K562 (cell line): ENCODE measurements at regions not wholly inside any gene's neighbourhood (a gene's known extent, or its start where the extent isn't known, plus 50 kb on each side); places are given as distances from the start of the nearest gene placed in this dataset.

ENCODE experiments used
- ATAC-seq: fragments of 200-7000 bp; cut with Tn5 transposase; 3 replicates; pipeline ENCODE4 v1.9.1; 2020; ENCODE audit warnings: moderate library complexity
- BruUV-seq: library from RNA; stranded (reverse); fragments of 400-500 nt; replicated peaks from 2 replicates; lab custom pipeline; 2021; lab: Mats Ljungman, UMichigan
- CTCF ChIA-PET: fragments of 300-600 bp; formaldehyde crosslinking; extraction: SDS; loops from one replicate; lab custom pipeline; 2021; ENCODE audit warnings: low intra/inter-chr PET ratio; lab: Yijun Ruan, JAX
- POLR2A ChIA-PET: fragments of 300-600, 350-650 bp; sonication (Branson Sonifier 250); formaldehyde crosslinking; extraction: SDS; loops from one replicate; lab custom pipeline; 2021; ENCODE audit warnings: antibody characterized with exemption, inconsistent platforms; lab: Yijun Ruan, JAX
- DNase-seq, 4 experiments: peaks; one replicate each; pipeline versions ENCODE4 v3.0.0 to v3.0.0-alpha.2; 2011 to 2018; ENCODE audit warnings: low spot score in 3 of 4, mixed read lengths in 3 of 4; ENCODE audit errors: extremely low read depth in 1 of 4
- FAIRE-seq: peaks from 2 replicates; lab custom pipeline; 2011; peaks lifted over from hg19 to GRCh38; lab: Jason Lieb, UNC
- H2AFZ ChIP-seq: 2 replicates; pipeline ENCODE4 v1.6.0; 2011; ENCODE audit warnings: low read depth, low read length, control low read depth, inconsistent platforms
- H3K27ac ChIP-seq: fragments of 200-600 bp; 3 replicates; pipeline ENCODE4 v1.8.0; 2011; ENCODE audit warnings: low read depth, mild to moderate bottlenecking, control low read depth, inconsistent platforms, low read length, moderate library complexity, mixed read lengths; ENCODE audit errors: extremely low read depth
- H3K27me3 ChIP-seq, 2 experiments: fragments of 300-600 bp in 1 of 2; 2 replicates in 1 of 2; 3 replicates in 1 of 2; pipeline versions ENCODE4 v1.6.0 to v1.8.0; 2011; ENCODE audit warnings: inconsistent platforms in 2 of 2, low read length in 2 of 2, mild to moderate bottlenecking in 1 of 2, mixed read lengths in 1 of 2, moderate library complexity in 1 of 2; ENCODE audit not compliant: control insufficient read depth in 2 of 2, insufficient read depth in 2 of 2
- H3K36me3 ChIP-seq: fragments of 300-600 bp; 3 replicates; pipeline ENCODE4 v1.8.0; 2011; ENCODE audit warnings: mild to moderate bottlenecking, low read length, inconsistent platforms; ENCODE audit not compliant: control insufficient read depth, insufficient read depth
- H3K4me1 ChIP-seq, 2 experiments: fragments of 200-600 bp in 1 of 2; replicated peaks in 1 of 2; 2 replicates in 1 of 2; 3 replicates in 1 of 2; pipeline versions ENCODE4 v1.5.1 to v1.8.0; 2011; ENCODE audit warnings: inconsistent platforms in 2 of 2, low read length in 2 of 2, mild to moderate bottlenecking in 1 of 2, mixed read lengths in 1 of 2, moderate library complexity in 1 of 2; ENCODE audit not compliant: control insufficient read depth in 2 of 2, insufficient read depth in 2 of 2
- H3K4me2 ChIP-seq: 2 replicates; pipeline ENCODE4 v1.6.1; 2011; ENCODE audit warnings: low read length, control low read depth, inconsistent platforms, mixed read lengths; ENCODE audit not compliant: insufficient read depth
- H3K4me3 ChIP-seq: fragments of 200-600 bp; sonication (generic), shearing (Covaris generic); 2 replicates; pipeline ENCODE4 v1.5.1; 2016; ENCODE audit warnings: control low read depth, inconsistent platforms
- H3K79me2 ChIP-seq: fragments of 200-600 bp; 3 replicates; pipeline ENCODE4 v1.8.0; 2011; ENCODE audit warnings: low read length, inconsistent platforms; ENCODE audit not compliant: control insufficient read depth, insufficient read depth
- H3K9ac ChIP-seq, 2 experiments: 2 replicates each; pipeline versions ENCODE4 v1.6.0 to v1.6.1; 2011; ENCODE audit warnings: low read depth in 2 of 2, low read length in 2 of 2, control low read depth in 1 of 2, inconsistent platforms in 1 of 2, mild to moderate bottlenecking in 1 of 2, mixed read lengths in 1 of 2; ENCODE audit not compliant: insufficient read depth in 1 of 2
- H3K9me1 ChIP-seq: one replicate; pipeline ENCODE4 v1.6.0; 2011; ENCODE audit warnings: inconsistent platforms, mild to moderate bottlenecking, low read length, moderate library complexity; ENCODE audit not compliant: control insufficient read depth, insufficient read depth
- H3K9me3 ChIP-seq: replicated peaks from 2 replicates; pipeline ENCODE4 v1.5.1; 2011; ENCODE audit warnings: low read depth, low read length, inconsistent platforms; ENCODE audit not compliant: control insufficient read depth, insufficient read depth
- H4K20me1 ChIP-seq: replicated peaks from 2 replicates; pipeline ENCODE4 v1.6.1; 2011; ENCODE audit warnings: low read length, inconsistent platforms, mixed read lengths; ENCODE audit not compliant: control insufficient read depth, insufficient read depth
- DEAF1 ChIP-seq: fragments of 450-650 bp; formaldehyde crosslinking; IDR thresholded peaks from 2 replicates; pipeline ENCODE4 v1.4.0; 2020; ENCODE audit warnings: mild to moderate bottlenecking, moderate library complexity
- FOXO4 ChIP-seq: fragments of 450-650 bp; formaldehyde crosslinking; IDR thresholded peaks from 2 replicates; pipeline ENCODE4 v1.4.0; 2020; ENCODE audit warnings: mild to moderate bottlenecking, moderate library complexity
- HCFC1 ChIP-seq: IDR thresholded peaks from 2 replicates; pipeline ENCODE4 v1.6.1; 2012; ENCODE audit warnings: low read depth, low read length, improper control_type of control experiment
- MAZ ChIP-seq, 2 experiments: fragments of 450-650 bp in 1 of 2; sonication (generic) in 1 of 2; formaldehyde crosslinking; IDR thresholded peaks in 1 of 2; conservative IDR thresholded peaks in 1 of 2; 2 replicates each; pipeline versions ENCODE4 v1.4.0 to v1.5.0; 2020; ENCODE audit warnings: mild to moderate bottlenecking in 1 of 2, missing genetic modification reagents in 1 of 2
- NFIC ChIP-seq: fragments of 450-650 bp; IDR thresholded peaks from 2 replicates; pipeline ENCODE4 v1.6.1; 2017; ENCODE audit warnings: mild to moderate bottlenecking, inconsistent platforms
- OTX1 ChIP-seq: fragments of 450-650 bp; formaldehyde crosslinking; IDR thresholded peaks from 2 replicates; pipeline ENCODE4 v1.4.0; 2022; ENCODE audit warnings: mild to moderate bottlenecking
- PCBP2 ChIP-seq: fragments of 200-400 bp; formaldehyde crosslinking; IDR thresholded peaks from 2 replicates; pipeline ENCODE4 v1.6.1; 2018; ENCODE audit warnings: low read length, low read depth, mild to moderate bottlenecking, moderate library complexity; ENCODE audit not compliant: poor library complexity, severe bottlenecking
- SNAPC5 ChIP-seq: fragments of 250-450 bp; sonication (Bioruptor Pico); IDR thresholded peaks from 2 replicates; pipeline ENCODE4 v1.8.0; 2021; ENCODE audit warnings: moderate library complexity, mild to moderate bottlenecking, inconsistent platforms
- SRF ChIP-seq, 2 experiments: fragments of 250-450, 450-650 bp in 1 of 2; sonication (Bioruptor Pico) in 1 of 2; sonication (generic) in 1 of 2; formaldehyde crosslinking; IDR thresholded peaks; 2 replicates each; pipeline versions ENCODE4 v1.5.0 to v1.5.1; 2020 to 2022; ENCODE audit warnings: mild to moderate bottlenecking in 1 of 2, missing genetic modification reagents in 1 of 2
- YBX1 ChIP-seq: fragments of 450-650 bp; IDR thresholded peaks from 2 replicates; pipeline ENCODE4 v1.7.1; 2016; ENCODE audit warnings: mild to moderate bottlenecking
- WGBS: fragments of 100-300 bp; shearing (Covaris generic); methylation state at CpG from one replicate; pipeline ENCODE4 v1.1.6; 2016; ENCODE audit warnings: low coverage, mixed read lengths; ENCODE audit not compliant: insufficient coverage; ENCODE audit errors: missing lambda C conversion rate; 5-methylcytosine and 5-hydroxymethylcytosine counted together
- in situ Hi-C: fragments of 300-500 bp; cut with MboI; formaldehyde crosslinking; loops from 4 replicates; pipeline ENCODE4 v1.15.0; 2018; ENCODE audit warnings: inconsistent platforms, mixed read lengths
- intact Hi-C: fragments of 100-400 bp; cut with micrococcal nuclease; formaldehyde crosslinking; loops from 2 replicates; pipeline ENCODE4 v1.14.2; 2022

DNA sequence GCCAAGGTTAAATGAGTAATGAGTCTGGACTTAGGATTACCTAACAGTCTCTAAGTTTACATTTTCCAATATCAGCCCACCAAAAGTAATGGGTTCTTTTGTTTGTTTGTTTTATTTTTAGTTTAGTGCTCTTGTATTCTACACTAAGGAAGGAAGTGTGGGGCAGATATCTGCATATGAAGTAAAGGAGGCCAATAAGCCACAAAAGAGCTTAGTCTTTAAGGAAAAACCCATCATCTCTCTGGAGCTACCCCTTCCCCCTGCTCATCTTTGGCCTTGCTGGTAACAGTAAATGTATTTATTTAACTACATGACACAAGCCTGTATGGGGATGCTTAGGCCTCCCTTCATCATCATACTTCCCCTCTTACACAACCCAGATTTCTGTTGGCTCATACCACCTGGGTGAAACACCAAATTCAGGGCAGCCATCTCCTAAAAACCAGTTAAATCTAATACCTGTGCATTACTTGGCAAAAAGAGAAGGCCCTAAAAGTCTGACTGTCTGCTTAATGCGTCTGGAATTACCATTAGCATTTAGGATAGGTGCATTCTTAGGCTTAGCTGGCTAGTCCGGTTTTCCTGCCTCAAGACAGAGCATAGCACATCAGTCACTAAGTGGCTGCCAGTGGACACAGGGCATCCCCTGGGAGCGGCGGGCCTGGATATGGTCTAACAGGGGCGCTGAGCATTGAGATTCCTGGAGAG, 96.8 kb upstream of the ADGRL2 start (continued):
- TF ChIP-seq HCFC1 = no peak

DNA sequence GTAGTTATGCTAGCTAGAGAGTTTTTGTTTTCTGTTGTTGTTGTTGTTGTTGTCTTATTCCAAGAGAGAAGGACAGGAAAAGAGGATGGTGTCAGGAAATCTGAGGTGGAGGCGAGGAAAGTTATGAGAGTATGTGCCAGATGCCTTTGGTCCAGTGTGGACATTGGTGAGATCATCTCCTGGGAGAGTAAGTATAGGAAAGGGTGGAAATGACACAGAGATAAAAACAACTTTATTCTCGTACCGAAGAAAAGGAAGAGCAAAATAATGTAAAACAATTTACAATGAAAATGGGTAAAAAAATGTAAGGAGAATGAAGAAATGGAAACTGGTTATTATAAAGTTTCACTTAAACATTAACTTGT, 97.4 kb upstream of the ADGRL2 start:
- DNase-seq = no peak
- Histone ChIP-seq H3K9me1 (no peaks in the 10 kb centered on the region), H3K27ac (no peak overlapping the region), H3K4me2 (no peak overlapping the region), H2AFZ (no peak overlapping the region), H3K27me3 (no peaks in the 10 kb centered on the region), H3K36me3 (no peaks in the 10 kb centered on the region), H3K9me3 (no peaks in the 10 kb centered on the region; the same call in 1 of the 2 replicates), H3K9ac (no peak overlapping the region), H3K4me3 (no peak overlapping the region), H3K79me2 (no peaks in the 10 kb centered on the region), H3K4me1 (no peaks in the 10 kb centered on the region), H4K20me1 (no peaks in the 10 kb centered on the region)
- no peak for ATAC-seq
- in situ Hi-C loops = no loop called here
- intact Hi-C loops = no loop called here
- BruUV-seq = no TSS peak
- ChIA-PET CTCF (no interaction called here), POLR2A (no interaction called here)
- 0% methylated on average over 3 of the region's 3 CpGs for WGBS
- FAIRE-seq = no peak
- TF ChIP-seq SNAPC5 (CRISPR knock-in tag) (no peak), NFIC (no peak), YBX1 (no peak), HCFC1 (no peak), DEAF1 (CRISPR knock-in tag) (no peak), MAZ (CRISPR knock-in tag; conservative IDR thresholded peaks at IDR 0.05 in 1 of 2, IDR thresholded peaks at IDR 0.05 in 1 of 2) (no peak), OTX1 (no peak), SRF (CRISPR knock-in tag; IDR thresholded peaks at IDR 0.05) (no peak), PCBP2 (no peak), FOXO4 (CRISPR knock-in tag) (no peak)
